ENCODE measurements at regions not wholly inside any gene's neighbourhood (a gene's known extent, or its start where the extent isn't known, plus 50 kb on each side); places are given as distances from the start of the nearest gene placed in this dataset.

DNA sequence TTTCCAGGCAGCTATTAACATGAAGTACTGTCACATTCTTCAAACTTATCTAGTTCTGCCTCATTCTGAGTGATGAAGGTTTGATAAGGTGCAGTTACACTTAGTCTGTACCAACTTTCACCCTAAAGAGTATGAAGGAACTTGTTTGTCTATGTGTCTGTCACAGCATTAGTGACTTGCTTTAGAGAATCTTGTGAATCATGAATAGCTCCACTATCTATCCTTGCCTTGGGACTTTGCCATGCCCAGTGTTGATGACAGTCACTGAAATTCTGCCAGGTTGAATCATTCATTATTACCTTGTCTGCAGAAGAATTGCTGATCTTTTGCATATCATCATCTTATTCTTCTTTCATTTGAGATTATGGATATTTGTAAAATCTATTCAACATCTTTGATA is 50.9 kb upstream of the A1CF start:
- H2BK15ac ChIP-seq (ENCODE audit: low read depth, low read length) = no peak overlapping the region
- H3K27me3 ChIP-seq (ENCODE audit: insufficient read depth, low read length) = no peaks in the 10 kb centered on the region
- H3K56ac ChIP-seq (ENCODE audit: insufficient read length, low read depth, low read length) = no peak overlapping the region
- no peaks in the 10 kb centered on the region; the same call in none of the 2 replicates for H3K27me3 Mint-ChIP-seq (ENCODE audit: low read depth)
- no peak overlapping the region for H3K4me2 ChIP-seq (ENCODE audit: insufficient read depth, insufficient read length, low read length)
- no peaks in the 10 kb centered on the region for H4K20me1 ChIP-seq (ENCODE audit: control insufficient read depth, insufficient read depth, insufficient read length)
- TF ChIP-seq, protein P1, sequence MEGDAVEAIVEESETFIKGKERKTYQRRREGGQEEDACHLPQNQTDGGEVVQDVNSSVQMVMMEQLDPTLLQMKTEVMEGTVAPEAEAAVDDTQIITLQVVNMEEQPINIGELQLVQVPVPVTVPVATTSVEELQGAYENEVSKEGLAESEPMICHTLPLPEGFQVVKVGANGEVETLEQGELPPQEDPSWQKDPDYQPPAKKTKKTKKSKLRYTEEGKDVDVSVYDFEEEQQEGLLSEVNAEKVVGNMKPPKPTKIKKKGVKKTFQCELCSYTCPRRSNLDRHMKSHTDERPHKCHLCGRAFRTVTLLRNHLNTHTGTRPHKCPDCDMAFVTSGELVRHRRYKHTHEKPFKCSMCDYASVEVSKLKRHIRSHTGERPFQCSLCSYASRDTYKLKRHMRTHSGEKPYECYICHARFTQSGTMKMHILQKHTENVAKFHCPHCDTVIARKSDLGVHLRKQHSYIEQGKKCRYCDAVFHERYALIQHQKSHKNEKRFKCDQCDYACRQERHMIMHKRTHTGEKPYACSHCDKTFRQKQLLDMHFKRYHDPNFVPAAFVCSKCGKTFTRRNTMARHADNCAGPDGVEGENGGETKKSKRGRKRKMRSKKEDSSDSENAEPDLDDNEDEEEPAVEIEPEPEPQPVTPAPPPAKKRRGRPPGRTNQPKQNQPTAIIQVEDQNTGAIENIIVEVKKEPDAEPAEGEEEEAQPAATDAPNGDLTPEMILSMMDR (conservative IDR thresholded peaks at IDR 0.05) = no peak
- no peaks in the 10 kb centered on the region for H3K36me3 Mint-ChIP-seq (ENCODE audit: insufficient read depth in 1 of 3, low read depth in 3 of 3)
- H2BK5ac ChIP-seq (ENCODE audit: insufficient read length, low read length) = no peak overlapping the region
- H3K4me1 Mint-ChIP-seq = peaks cover 0 to 2% of the 10 kb centered on the region in 2 experiments; a peak in 1 of 4 replicates
- H3K79me2 ChIP-seq (ENCODE audit: insufficient read depth, low read length) = no peaks in the 10 kb centered on the region
- no peak for DNase-seq
- H3K79me1 ChIP-seq (ENCODE audit: insufficient read depth, low read depth, low read length, poor library complexity, severe bottlenecking) = no peaks in the 10 kb centered on the region
- H2AFZ ChIP-seq (ENCODE audit: low read length) = no peak overlapping the region
- H3K18ac ChIP-seq (ENCODE audit: insufficient read length, low read depth, low read length) = no peak overlapping the region
- H3K9me3 ChIP-seq (ENCODE audit: control insufficient read depth, low read depth, low read length) = no peaks in the 10 kb centered on the region
- no peak overlapping the region for H2BK12ac ChIP-seq (ENCODE audit: insufficient read length, low read depth, low read length)
- H3T11ph ChIP-seq (ENCODE audit: low read length) = no peak overlapping the region
- H3K27ac ChIP-seq (ENCODE audit: insufficient read length, low read depth, low read length) = no peak overlapping the region
- no peak overlapping the region for H4K8ac ChIP-seq (replicated peaks; ENCODE audit: insufficient read length, low read depth, low read length)
- no peak overlapping the region for H3K23ac ChIP-seq (ENCODE audit: insufficient read length, low read depth, low read length)
- H3K9me3 Mint-ChIP-seq = no peaks in the 10 kb centered on the region
- no peak overlapping the region for H3K4ac ChIP-seq (ENCODE audit: low read depth, low read length)
- H2BK120ac ChIP-seq (ENCODE audit: low read depth, low read length, poor library complexity, severe bottlenecking) = no peak overlapping the region
- H4K91ac ChIP-seq (ENCODE audit: insufficient read length, low read depth, low read length) = no peak overlapping the region
- H3K27ac Mint-ChIP-seq = no peak overlapping the region
- H3K23me2 ChIP-seq (ENCODE audit: insufficient read length, low read depth, low read length, poor library complexity, severe bottlenecking) = no peaks in the 10 kb centered on the region
- H3K14ac ChIP-seq (ENCODE audit: insufficient read depth, low read length) = no peak overlapping the region
- H3K4me1 ChIP-seq (ENCODE audit: insufficient read depth, low read length) = no peaks in the 10 kb centered on the region
- no peak overlapping the region for H4K5ac ChIP-seq (ENCODE audit: insufficient read length, low read depth, low read length)
- H2AK5ac ChIP-seq (ENCODE audit: insufficient read length, low read length) = no peak overlapping the region
- H3K4me3 Mint-ChIP-seq = no peak overlapping the region
- H2BK20ac ChIP-seq (ENCODE audit: low read depth, low read length, poor library complexity, severe bottlenecking) = no peak overlapping the region
- H3K9ac ChIP-seq (ENCODE audit: extremely low read depth, insufficient read length, low read length) = no peak overlapping the region

Data from H9 (cell line).